NCI-H2196 (cell line): ENCODE measurements at regions not wholly inside any gene's neighbourhood (a gene's known extent, or its start where the extent isn't known, plus 50 kb on each side); places are given as distances from the start of the nearest gene placed in this dataset.
"Not testable (repeated sequence)": the region's sequence is repeated elsewhere in the genome, so short reads cannot be mapped to it uniquely, and the experiment has no call there.

Experiments used
- DNase-seq: peaks from one replicate; lab custom pipeline; 2025; ENCODE audit not compliant: unreplicated experiment; lab: John Stamatoyannopoulos, UW

GRCh38 chr2:13334545-13334944 is 617.8 kb downstream of the TRIB2 start:
- DNase-seq, result no peak

DNA sequence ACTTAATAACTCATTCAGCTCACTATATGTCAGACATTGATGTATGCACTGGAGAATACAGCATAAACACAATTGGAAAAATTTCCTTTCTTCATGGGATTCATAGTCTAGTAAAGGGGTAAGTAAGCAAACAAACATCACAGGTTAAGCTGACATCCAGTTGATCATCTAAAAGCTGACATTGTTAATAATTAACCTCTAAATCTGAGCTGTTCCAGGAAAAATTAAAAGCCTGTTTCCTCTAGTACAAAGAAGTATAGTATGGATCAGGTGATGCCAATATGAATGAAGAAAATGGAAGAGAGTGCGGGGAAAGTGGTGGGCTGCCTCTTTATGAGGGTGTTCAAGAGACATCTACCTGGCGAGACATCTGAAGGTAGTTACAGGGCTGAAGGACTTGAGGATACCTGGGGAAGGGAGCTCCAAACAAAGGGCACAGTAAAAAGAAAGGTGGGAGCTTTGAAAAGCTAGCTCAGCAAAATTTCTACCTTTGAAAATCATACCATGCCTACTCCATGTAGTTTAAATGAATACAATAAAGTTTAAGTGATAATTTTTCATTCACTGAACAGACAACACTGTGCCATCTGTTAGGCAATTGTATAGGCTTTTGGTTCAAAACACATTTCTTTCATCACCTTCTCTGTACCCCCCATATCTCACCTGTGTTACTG is 619.3 kb downstream of the TRIB2 start:
- no peak for DNase-seq

DNA sequence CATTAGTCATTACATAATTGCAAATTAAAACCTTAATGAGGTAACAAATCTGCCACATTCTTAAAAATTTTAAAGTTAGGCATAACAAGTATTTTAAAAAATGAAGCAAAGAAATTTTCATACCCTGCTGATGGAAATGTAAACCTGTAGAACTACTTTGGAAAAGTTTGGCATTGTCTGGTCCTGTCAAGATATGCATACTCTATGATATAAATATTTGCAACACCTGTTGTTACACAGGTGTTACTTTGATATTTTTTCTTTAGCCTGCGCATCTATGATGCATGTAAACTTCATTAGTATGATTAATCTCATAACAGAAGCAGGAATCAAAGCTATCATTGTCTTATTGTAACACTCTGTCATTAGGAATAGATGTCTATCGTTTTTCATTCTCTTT is 634.3 kb downstream of the TRIB2 start:
- no peak for DNase-seq

GRCh38 chr2:13353083-13353482 is 636.3 kb downstream of the TRIB2 start:
- DNase-seq, result no peak

DNA sequence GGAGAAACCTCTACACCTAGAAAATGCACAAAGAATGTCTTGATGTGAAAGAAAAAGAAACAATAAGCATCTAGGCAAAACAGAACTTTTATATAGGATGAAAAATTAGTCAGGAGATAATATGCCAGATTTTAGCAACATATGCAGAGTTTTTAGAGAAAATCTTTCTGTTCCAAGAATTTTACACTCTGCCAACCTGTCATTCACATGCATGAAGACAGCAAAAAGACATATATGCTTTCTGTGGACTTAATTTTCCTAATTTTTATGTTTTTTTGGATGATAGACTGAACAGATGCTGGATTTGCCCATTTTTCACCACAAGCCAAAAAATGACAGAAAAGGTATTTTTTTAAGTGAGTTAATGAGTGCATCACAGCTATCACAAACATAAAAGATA is 637.3 kb downstream of the TRIB2 start:
- no peak for DNase-seq

DNA sequence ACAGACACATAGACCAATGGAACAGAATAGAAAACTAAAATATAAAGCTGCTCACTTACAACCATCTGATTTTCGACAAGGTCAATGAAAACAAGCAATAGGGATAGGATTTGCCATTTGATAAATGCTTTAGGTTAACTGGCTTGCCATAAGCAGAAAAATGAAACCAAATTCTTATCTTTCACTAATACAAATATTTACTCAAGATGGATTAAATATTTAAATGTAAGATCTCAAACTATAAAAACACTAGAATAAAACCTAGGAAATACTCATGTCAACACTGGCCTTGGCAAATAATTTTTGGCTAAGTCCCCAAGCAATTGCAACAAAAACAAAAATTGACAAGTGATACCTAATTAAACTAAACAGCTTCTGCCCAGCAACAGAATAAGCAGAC is 665.2 kb downstream of the TRIB2 start:
- DNase-seq, result not testable (repeated sequence)

- not testable (repeated sequence) for DNase-seq
Observed at GRCh38 chr2:13389172-13389571, 672.4 kb downstream of the TRIB2 start.

- DNase-seq, result no peak
Observed at GRCh38 chr2:13390676-13391075, 673.9 kb downstream of the TRIB2 start.

GRCh38 chr2:13401312-13401711 is 684.6 kb downstream of the TRIB2 start:
- DNase-seq, result no peak

- no peak for DNase-seq
Observed at GRCh38 chr2:13413989-13414388, 697.3 kb downstream of the TRIB2 start.

GRCh38 chr2:13414897-13415296 is 698.2 kb downstream of the TRIB2 start:
- DNase-seq, result no peak

DNA sequence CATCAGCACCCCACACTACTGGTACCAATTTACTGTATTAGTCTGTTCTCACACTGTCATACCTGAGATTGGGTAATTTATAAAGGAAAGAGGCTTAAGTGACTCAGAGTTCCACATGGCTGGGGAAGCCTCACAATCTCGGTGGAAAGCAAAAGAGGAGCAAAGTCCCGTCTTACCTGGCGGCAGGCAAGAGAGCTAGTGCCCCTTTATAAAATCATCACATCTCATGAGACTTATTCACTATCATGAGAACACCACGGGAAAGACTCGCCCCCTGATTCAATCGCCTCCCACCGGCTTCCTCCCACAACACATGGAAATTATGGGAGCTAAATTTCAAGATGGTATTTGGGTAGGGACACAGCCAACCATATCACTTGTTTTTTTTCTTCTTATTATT is 717.2 kb downstream of the TRIB2 start:
- DNase-seq, result no peak

DNA sequence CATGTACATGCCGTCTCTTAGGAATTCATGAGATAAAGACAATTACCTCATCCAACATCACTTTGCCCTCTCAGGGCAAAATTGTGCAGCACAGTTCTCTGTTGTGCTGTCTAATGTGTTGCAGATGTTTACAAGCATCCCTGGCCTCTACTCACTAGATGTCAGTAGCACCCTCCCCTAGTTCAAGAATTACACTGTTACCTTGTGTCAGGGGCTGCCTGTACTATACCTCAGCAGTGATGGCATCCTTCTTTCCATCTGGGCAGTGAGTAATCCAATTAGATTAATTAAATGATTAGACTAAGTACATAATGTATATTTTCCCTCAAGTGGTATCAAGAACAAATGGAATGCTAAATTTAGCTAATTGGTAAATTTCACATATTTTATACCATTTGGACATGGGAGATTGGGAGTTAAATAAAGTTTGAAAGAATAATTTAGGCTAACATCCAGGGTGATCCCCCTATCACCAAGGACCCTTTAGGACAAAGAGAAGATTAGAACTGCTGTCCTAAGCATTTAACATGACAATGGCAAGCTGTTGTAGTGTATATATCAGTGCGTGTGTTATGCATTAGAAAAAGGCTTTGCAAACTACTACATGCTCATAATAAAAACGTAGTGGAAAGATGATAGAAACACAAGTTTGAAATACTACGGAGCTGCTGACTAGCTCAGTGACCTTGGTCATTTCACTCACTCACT is 727.0 kb downstream of the TRIB2 start:
- not testable (repeated sequence) for DNase-seq

- no peak for DNase-seq
Observed at GRCh38 chr2:13462464-13462863, 745.7 kb downstream of the TRIB2 start.

GRCh38 chr2:13466076-13466475 is 749.3 kb downstream of the TRIB2 start:
- DNase-seq, result no peak

- DNase-seq, result no peak
Observed at GRCh38 chr2:13474538-13474937, 757.8 kb downstream of the TRIB2 start.

GRCh38 chr2:13480057-13480456 is 763.3 kb downstream of the TRIB2 start:
- DNase-seq, result no peak

DNA sequence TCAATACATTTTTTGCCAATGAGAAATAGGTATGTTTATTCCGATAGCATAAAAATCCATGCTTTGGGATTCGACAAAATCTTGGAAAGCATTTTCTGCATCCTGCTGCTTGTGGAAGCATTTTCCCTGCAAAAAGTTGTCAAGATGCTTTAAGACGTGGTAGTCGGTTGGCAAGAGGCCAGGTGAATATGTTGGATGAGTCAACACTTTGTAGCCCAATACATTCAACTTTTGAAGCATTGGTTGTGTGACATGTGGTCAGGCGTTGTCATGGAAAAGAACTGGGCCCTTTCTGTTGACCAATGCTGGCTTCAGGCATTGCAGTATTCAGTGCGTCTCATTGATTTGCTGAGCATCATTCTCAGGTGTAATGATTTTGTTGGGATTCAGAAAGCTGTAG is 764.5 kb downstream of the TRIB2 start:
- DNase-seq, result no peak

DNA sequence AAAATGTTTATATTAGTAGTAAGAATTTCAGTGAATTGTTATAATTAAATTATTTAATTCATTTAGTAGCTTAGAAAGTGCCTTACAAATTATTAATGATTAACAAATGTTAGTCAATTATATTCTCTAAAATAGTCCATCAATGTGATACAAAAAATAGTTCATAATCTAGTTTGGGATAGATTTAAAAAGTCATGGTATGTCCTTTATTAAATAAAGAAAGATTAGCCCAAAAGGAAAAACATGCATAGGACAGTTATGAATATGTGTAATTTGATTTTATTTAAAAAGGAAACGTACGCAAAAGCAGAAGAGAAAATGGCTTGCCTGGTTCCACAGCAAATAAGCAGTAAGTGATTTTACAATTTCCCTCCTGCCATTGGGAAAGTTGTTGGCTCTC is 768.5 kb downstream of the TRIB2 start:
- DNase-seq, result no peak

- DNase-seq, result no peak
Observed at GRCh38 chr2:13488965-13489364, 772.2 kb downstream of the TRIB2 start.

DNA sequence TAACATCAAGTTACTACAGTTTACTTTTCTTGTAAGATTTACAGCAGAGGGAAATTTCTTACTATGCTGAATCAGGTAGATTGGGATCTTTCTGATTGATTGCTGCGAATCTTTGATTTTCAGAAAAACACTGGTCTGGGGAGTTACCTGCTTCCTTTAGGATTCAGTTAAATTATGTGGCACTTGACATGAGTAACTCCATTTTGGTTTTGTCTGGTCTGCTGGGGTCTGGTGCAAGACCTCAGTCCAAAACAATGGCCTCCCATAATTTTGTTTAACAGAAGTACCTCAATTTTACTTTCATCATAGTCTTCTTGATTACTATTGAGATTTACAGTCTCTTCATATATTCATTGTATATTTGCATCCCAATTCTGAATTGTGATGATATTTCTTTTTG is 775.5 kb downstream of the TRIB2 start:
- no peak for DNase-seq

- DNase-seq, result no peak
Observed at GRCh38 chr2:13495051-13495450, 778.3 kb downstream of the TRIB2 start.

GRCh38 chr2:13504808-13505207 is 788.1 kb downstream of the TRIB2 start:
- no peak for DNase-seq
